HG03439 (cell line): ENCODE measurements at regions not wholly inside any gene's neighbourhood (a gene's known extent, or its start where the extent isn't known, plus 50 kb on each side); places are given as distances from the start of the nearest gene placed in this dataset.

ENCODE experiments used
- ATAC-seq: cut with Tn5 transposase; IDR thresholded peaks from one replicate; pipeline ENCODE4 v1.9.1; 2021; ENCODE audit warnings: mild to moderate bottlenecking, moderate library complexity; ENCODE audit not compliant: unreplicated experiment

- ATAC-seq = no peak
Measured at GRCh38 chr1:173420330-173420806, 56.8 kb upstream of the PRDX6 start.

GRCh38 chr1:173421286-173421685 is 55.8 kb upstream of the PRDX6 start:
- no peak for ATAC-seq

- no peak for ATAC-seq
Measured at GRCh38 chr1:173421789-173422188, 55.3 kb upstream of the PRDX6 start.

GRCh38 chr1:173422456-173422976 is 54.6 kb upstream of the PRDX6 start:
- no peak for ATAC-seq

- no peak for ATAC-seq
Measured at GRCh38 chr1:173423291-173423690, 53.8 kb upstream of the PRDX6 start.

- no peak for ATAC-seq
Measured at GRCh38 chr1:173424143-173424542, 53.0 kb upstream of the PRDX6 start.

- no peak for ATAC-seq
Measured at GRCh38 chr1:173424782-173425407, 52.2 kb upstream of the PRDX6 start.

GRCh38 chr1:173426057-173426456 is 51.1 kb upstream of the PRDX6 start:
- ATAC-seq = no peak

GRCh38 chr1:173427146-173428054 is 49.7 kb upstream of the PRDX6 start:
- no peak for ATAC-seq
